Mucosa of descending colon (tissue), 3 donors: ENCODE measurements at regions not wholly inside any gene's neighbourhood (a gene's known extent, or its start where the extent isn't known, plus 50 kb on each side); places are given as distances from the start of the nearest gene placed in this dataset.

Source experiments
- ATAC-seq: fragments of 200-7000 bp; cut with Tn5 transposase; one replicate; pipeline ENCODE4 v1.9.1; 2020; ENCODE audit warnings: mild to moderate bottlenecking, moderate library complexity
- DNase-seq, 3 donors: peaks; one replicate each; pipeline ENCODE4 v3.0.0-alpha.2; 2020
- H3K36me3 ChIP-seq: fragments of 200-600 bp; one replicate; pipeline ENCODE4 v1.8.0; 2021; ENCODE audit warnings: low read depth, mild to moderate bottlenecking
- H3K4me1 ChIP-seq: fragments of 200-600 bp; one replicate; pipeline ENCODE4 v1.8.0; 2021; ENCODE audit warnings: low read depth, mild to moderate bottlenecking
- H3K4me3 ChIP-seq: fragments of 200-600 bp; one replicate; pipeline ENCODE4 v1.8.0; 2021; ENCODE audit warnings: mild to moderate bottlenecking
- H3K9me3 ChIP-seq: fragments of 200-600 bp; one replicate; pipeline ENCODE4 v1.8.0; 2021; ENCODE audit warnings: mild to moderate bottlenecking
- intact Hi-C, 2 donors: fragments of 100-400 bp; cut with DNase I in 1 of 2; cut with micrococcal nuclease in 1 of 2; formaldehyde crosslinking; loops; one replicate each; pipeline versions ENCODE4 v1.11.0 to v1.11.1; 2022; cut with DNase I, micrococcal nuclease
- TF ChIP-seq, protein P1 (sequence below): fragments of 200-600 bp; IDR thresholded peaks from one replicate; pipeline ENCODE4 v1.8.0; 2022; ENCODE audit warnings: antibody characterized with exemption, mild to moderate bottlenecking
- donor health status: DM: no; HTN: no; CAD: no; lungs with moderate emphysema.
- donor health status: DM: no; HTN: no; CAD: no.
- donor health status: DM: no; HTN: yes; CAD: no.

DNA sequence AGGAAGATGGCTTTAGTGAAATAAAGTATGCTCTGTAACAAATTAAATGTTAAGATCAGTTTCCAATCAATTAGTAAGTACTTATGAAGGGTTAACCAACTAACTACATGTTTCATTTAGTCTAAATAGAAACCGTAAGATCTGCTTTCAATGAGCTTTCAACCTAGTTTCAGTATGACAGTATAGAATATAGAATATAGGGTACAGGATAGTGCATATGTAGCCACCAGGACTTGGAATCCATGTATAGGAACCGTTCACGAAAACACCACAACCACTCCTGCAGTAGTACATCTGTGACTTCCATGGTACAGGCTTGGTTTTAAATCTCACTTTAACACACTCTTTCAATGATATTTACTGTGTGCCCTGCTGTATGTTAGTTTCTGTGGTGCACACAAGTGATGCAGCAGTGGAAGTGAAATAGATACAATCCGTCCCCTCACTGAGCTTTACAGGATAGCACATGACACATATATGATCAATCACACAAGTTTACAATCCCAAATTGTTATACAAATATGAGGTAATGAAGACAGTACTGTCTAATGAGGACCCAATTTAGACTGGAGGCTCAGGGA is 479.7 kb upstream of the MARCKS start:
- Histone ChIP-seq H3K4me3 (no peak overlapping the region), H3K36me3 (no peaks in the 10 kb centered on the region), H3K9me3 (no peaks in the 10 kb centered on the region), H3K4me1 (no peaks in the 10 kb centered on the region)
- intact Hi-C loops: no loop called here
- no peak for ATAC-seq
- no peak for DNase-seq
- TF ChIP-seq, protein P1, sequence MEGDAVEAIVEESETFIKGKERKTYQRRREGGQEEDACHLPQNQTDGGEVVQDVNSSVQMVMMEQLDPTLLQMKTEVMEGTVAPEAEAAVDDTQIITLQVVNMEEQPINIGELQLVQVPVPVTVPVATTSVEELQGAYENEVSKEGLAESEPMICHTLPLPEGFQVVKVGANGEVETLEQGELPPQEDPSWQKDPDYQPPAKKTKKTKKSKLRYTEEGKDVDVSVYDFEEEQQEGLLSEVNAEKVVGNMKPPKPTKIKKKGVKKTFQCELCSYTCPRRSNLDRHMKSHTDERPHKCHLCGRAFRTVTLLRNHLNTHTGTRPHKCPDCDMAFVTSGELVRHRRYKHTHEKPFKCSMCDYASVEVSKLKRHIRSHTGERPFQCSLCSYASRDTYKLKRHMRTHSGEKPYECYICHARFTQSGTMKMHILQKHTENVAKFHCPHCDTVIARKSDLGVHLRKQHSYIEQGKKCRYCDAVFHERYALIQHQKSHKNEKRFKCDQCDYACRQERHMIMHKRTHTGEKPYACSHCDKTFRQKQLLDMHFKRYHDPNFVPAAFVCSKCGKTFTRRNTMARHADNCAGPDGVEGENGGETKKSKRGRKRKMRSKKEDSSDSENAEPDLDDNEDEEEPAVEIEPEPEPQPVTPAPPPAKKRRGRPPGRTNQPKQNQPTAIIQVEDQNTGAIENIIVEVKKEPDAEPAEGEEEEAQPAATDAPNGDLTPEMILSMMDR: no peak

DNA sequence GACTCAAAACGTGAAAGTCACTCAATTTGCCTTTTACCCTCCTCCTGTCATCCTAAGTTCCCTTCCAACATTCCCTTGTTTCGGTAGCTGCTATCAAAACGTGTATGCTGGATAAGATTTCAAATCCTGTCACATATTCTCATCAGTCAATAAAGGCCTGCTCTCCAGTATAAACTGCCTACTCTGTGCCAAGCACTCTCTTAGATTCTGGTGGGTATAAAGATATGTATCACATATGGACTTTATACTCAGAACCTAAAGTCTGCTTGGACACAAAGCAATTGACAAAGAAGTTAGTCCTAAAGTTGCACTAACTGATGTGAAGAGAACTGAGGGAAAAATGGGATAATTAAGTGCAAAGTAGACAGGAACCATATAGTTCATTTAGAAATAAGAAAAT is 476.6 kb upstream of the MARCKS start:
- Histone ChIP-seq H3K36me3 (no peaks in the 10 kb centered on the region), H3K4me1 (no peaks in the 10 kb centered on the region), H3K4me3 (no peak overlapping the region), H3K9me3 (no peaks in the 10 kb centered on the region)
- ATAC-seq (no peak), DNase-seq (no peak)
- TF ChIP-seq, protein P1: no peak
- intact Hi-C loops: no loop called here

DNA sequence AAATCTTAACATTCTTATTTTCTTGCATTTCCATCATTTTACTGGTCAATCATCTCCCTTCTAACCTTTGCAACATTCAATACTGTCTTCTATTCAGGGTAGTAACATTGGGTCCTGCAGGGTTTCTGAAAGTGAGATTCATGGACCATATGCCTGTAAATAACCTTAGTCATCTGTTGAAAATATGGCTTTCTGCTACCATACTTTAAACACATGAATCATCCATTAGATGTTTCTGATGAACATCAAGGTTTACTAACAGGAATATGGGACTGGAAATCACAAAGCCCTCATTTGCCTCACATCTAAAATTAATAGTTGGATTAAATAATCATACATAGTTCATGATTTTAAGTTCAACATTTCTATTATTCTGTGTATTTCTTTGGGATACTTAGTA is 475.9 kb upstream of the MARCKS start:
- Histone ChIP-seq H3K4me1 (no peaks in the 10 kb centered on the region), H3K4me3 (no peak overlapping the region), H3K9me3 (no peaks in the 10 kb centered on the region), H3K36me3 (no peaks in the 10 kb centered on the region)
- intact Hi-C loops: no loop called here
- TF ChIP-seq, protein P1: no peak
- ATAC-seq: no peak
- DNase-seq: no peak

DNA sequence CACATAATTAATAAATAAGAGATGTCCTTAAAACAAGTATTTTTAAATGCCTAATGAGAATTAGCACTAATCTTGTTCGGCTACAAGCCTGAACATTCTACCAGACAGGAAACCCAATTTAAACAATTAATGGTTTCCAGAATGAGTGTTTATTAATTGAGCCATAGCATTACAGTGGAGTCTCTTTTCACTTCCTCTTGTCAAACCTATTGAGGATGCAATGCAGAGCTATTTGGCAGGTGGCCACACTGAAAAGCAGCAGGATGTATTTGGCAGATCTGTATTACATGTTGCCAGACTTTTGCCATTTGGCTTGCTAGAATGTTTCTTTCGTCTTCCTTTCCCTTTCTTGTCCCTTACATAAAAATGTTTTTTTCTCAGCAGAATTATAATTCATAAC is 475.2 kb upstream of the MARCKS start:
- Histone ChIP-seq H3K36me3 (no peaks in the 10 kb centered on the region), H3K4me1 (no peaks in the 10 kb centered on the region), H3K9me3 (no peaks in the 10 kb centered on the region), H3K4me3 (no peak overlapping the region)
- intact Hi-C loops: no loop called here
- TF ChIP-seq, protein P1: no peak
- ATAC-seq (no peak), DNase-seq (peak in 1 of 3 donors; percentile 29)

DNA sequence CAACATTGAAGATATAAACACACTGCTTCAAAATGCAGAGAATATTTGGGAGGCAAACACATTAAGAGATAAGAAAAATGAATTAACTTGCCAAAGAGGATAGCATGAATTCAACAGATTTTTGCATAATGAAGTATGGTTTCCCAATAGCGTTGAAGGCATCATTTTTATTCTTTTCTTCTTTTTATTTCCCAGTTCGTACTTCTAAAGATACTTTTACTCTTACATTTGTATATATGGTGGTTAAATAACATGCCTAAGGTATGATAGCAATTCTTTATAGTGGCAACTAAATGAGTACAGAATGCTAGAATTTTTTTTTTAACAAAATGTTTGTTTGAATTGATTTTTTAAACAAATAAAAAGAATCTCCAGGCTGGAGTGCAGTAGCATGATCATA is 473.4 kb upstream of the MARCKS start:
- intact Hi-C loops: no loop called here
- no peak overlapping the region for H3K4me3 ChIP-seq
- H3K36me3 ChIP-seq: no peaks in the 10 kb centered on the region
- no peak for ATAC-seq
- no peaks in the 10 kb centered on the region for H3K4me1 ChIP-seq
- TF ChIP-seq, protein P1: no peak
- H3K9me3 ChIP-seq: no peaks in the 10 kb centered on the region
- no peak for DNase-seq

DNA sequence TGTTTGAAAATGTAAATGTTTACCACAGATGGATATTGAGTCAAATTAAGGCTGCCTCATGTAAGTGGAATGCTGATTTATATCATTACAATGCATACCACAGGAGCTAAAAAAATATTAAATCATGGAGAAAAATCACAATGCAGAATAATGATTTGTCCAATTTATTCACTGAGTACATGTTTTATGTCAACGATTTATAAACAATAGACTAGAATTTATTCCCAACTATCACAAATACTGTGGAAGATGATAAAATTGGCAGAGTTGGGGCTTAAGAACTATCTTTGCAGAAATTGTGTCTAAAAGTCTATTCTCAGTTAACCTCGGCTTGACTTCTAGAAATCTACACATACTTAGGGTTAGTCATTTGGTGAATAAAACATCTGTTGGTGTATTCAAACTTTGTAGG is 472.1 kb upstream of the MARCKS start:
- Histone ChIP-seq H3K4me1 (no peaks in the 10 kb centered on the region), H3K9me3 (no peaks in the 10 kb centered on the region), H3K36me3 (no peaks in the 10 kb centered on the region), H3K4me3 (no peak overlapping the region)
- TF ChIP-seq, protein P1: no peak
- ATAC-seq (no peak), DNase-seq (no peak)
- intact Hi-C loops: no loop called here
